ENCODE measurements at regions not wholly inside any gene's neighbourhood (a gene's known extent, or its start where the extent isn't known, plus 50 kb on each side); places are given as distances from the start of the nearest gene placed in this dataset.

GRCh38 chr22:46072110-46072881, 78.0 kb upstream of the PPARA start:
- TF ChIP-seq EZH2phosphoT487 (IDR thresholded peaks at IDR 0.05; ENCODE audit: borderline replicate concordance): no peak
- TF ChIP-seq CTCF (conservative IDR thresholded peaks at IDR 0.05; ENCODE audit: low read length): no peak
